B cell (primary cell): ENCODE measurements at regions not wholly inside any gene's neighbourhood (a gene's known extent, or its start where the extent isn't known, plus 50 kb on each side); places are given as distances from the start of the nearest gene placed in this dataset.

ENCODE experiments used
- ATAC-seq: fragments of 200-7000 bp; cut with Tn5 transposase; one replicate; pipeline ENCODE4 v1.10.0; 2021; ENCODE audit warnings: low read depth, mild to moderate bottlenecking, moderate number of reproducible peaks, moderate library complexity
- CTCF ChIA-PET: fragments of 350-600 bp; sonication (Branson Sonifier 250); formaldehyde crosslinking; loops from one replicate; lab custom pipeline; 2021; ENCODE audit warnings: antibody characterized with exemption, inconsistent platforms; lab: Charles Lee
- POLR2A ChIA-PET: fragments of 350-600 bp; sonication (Branson Sonifier 250); formaldehyde crosslinking; loops from one replicate; lab custom pipeline; 2021; ENCODE audit warnings: antibody characterized with exemption; lab: Charles Lee
- DNase-seq: peaks from one replicate; pipeline ENCODE4 v3.0.0; 2013
- H2AFZ ChIP-seq: 2 replicates; pipeline ENCODE4 v1.6.1; 2012; ENCODE audit warnings: mild to moderate bottlenecking, low read depth, low read length; ENCODE audit not compliant: insufficient read depth, poor library complexity, severe bottlenecking
- H3K27ac ChIP-seq, 2 donors: 1 replicate in 1 of 2; 2 replicates in 1 of 2; pipeline ENCODE4 v1.5.1; 2012 to 2013; ENCODE audit warnings: low read length in 2 of 2, mild to moderate bottlenecking in 2 of 2, moderate library complexity in 1 of 2
- H3K27me3 ChIP-seq, 4 experiments: fragments of 200-600 bp in 1 of 4; sonication (generic) in 1 of 4; replicated peaks in 1 of 4; 1 replicate in 2 of 4; 2 replicates in 2 of 4; pipeline versions ENCODE4 v1.6.1 to v1.7.0; 2013 to 2016; ENCODE audit warnings: low read length in 3 of 4, mild to moderate bottlenecking in 2 of 4, mixed read lengths in 1 of 4, moderate library complexity in 1 of 4; ENCODE audit not compliant: insufficient read depth in 4 of 4, control insufficient read depth in 3 of 4; ENCODE audit errors: control extremely low read depth in 1 of 4
- H3K36me3 ChIP-seq, 2 experiments: replicated peaks in 1 of 2; 1 replicate in 1 of 2; 2 replicates in 1 of 2; pipeline versions ENCODE4 v1.6.1 to v1.7.1; 2013; ENCODE audit warnings: low read length in 1 of 2; ENCODE audit not compliant: insufficient read depth in 2 of 2, control insufficient read depth in 1 of 2; ENCODE audit errors: control extremely low read depth in 1 of 2, extremely low read depth in 1 of 2
- H3K4me1 ChIP-seq, 2 donors: fragments of 200-600 bp in 1 of 2; sonication (generic) in 1 of 2; 1 replicate in 1 of 2; 2 replicates in 1 of 2; pipeline versions ENCODE4 v1.5.1 to v1.6.1; 2013 to 2017; ENCODE audit warnings: low read length in 2 of 2; ENCODE audit not compliant: control insufficient read depth in 2 of 2, insufficient read depth in 2 of 2
- H3K4me2 ChIP-seq: replicated peaks from 2 replicates; pipeline ENCODE3; 2012; ENCODE audit warnings: mild to moderate bottlenecking, low read depth, low read length; ENCODE audit not compliant: poor library complexity, severe bottlenecking
- H3K4me3 ChIP-seq, 5 experiments: fragments of 200-600 bp in 1 of 5; sonication (generic) in 1 of 5; 1 replicate in 3 of 5; 2 replicates in 2 of 5; pipeline versions ENCODE4 v1.5.1 to v1.7.0; 2011 to 2016; ENCODE audit warnings: low read length in 4 of 5, mild to moderate bottlenecking in 4 of 5, low read depth in 2 of 5, control low read depth in 1 of 5, moderate library complexity in 1 of 5; ENCODE audit not compliant: insufficient read depth in 1 of 5; ENCODE audit errors: control extremely low read depth in 1 of 5, extremely low read depth in 1 of 5
- H3K79me2 ChIP-seq: fragments of 200-600 bp; sonication (generic); one replicate; pipeline ENCODE4 v1.6.0; 2016; ENCODE audit warnings: low read length; ENCODE audit not compliant: control insufficient read depth, insufficient read depth
- H3K9ac ChIP-seq: fragments of 200-600 bp; sonication (generic); 2 replicates; pipeline ENCODE4 v1.6.1; 2017; ENCODE audit warnings: mild to moderate bottlenecking, low read length, moderate library complexity
- H3K9me3 ChIP-seq, 3 donors: one replicate each; pipeline versions ENCODE4 v1.6.1 to v1.7.1; 2013; ENCODE audit warnings: low read length in 2 of 3; ENCODE audit not compliant: control insufficient read depth in 2 of 3, insufficient read depth in 1 of 3; ENCODE audit errors: control extremely low read depth in 1 of 3
- H4K20me1 ChIP-seq: 2 replicates; pipeline ENCODE4 v1.6.0; 2012; ENCODE audit warnings: mild to moderate bottlenecking, low read length; ENCODE audit not compliant: insufficient read depth, control insufficient read depth, poor library complexity, severe bottlenecking
- H3K27ac Mint-ChIP-seq: one replicate; pipeline ENCODE4 v1.8.0; 2021; ENCODE audit warnings: mixed read lengths
- H3K27me3 Mint-ChIP-seq: one replicate; pipeline ENCODE4 v1.8.0; 2021; ENCODE audit warnings: mixed read lengths
- H3K4me1 Mint-ChIP-seq: one replicate; pipeline ENCODE4 v1.8.0; 2021; ENCODE audit warnings: mixed read lengths
- H3K4me3 Mint-ChIP-seq: one replicate; pipeline ENCODE4 v1.8.0; 2021; ENCODE audit warnings: mixed read lengths
- H3K9me3 Mint-ChIP-seq: one replicate; pipeline ENCODE4 v1.8.0; 2022; ENCODE audit warnings: mixed read lengths; ENCODE audit not compliant: insufficient read depth
- EZH2 ChIP-seq: IDR thresholded peaks from 2 replicates; pipeline ENCODE4 v1.6.1; 2012; ENCODE audit warnings: borderline replicate concordance, low read depth, mild to moderate bottlenecking, moderate library complexity, low read length; ENCODE audit not compliant: insufficient read depth, poor library complexity, severe bottlenecking
- WGBS: methylation state at CpG from one replicate; pipeline ENCODE4 v1.1.5; 2013; ENCODE audit warnings: missing lambda C conversion rate; ENCODE audit not compliant: insufficient coverage; 5-methylcytosine and 5-hydroxymethylcytosine counted together
- intact Hi-C: fragments of 100-400 bp; cut with micrococcal nuclease; formaldehyde crosslinking; loops from one replicate; pipeline ENCODE4 v1.10.0; 2022
- TF ChIP-seq, protein P1 (sequence below): fragments of 200-600 bp; IDR thresholded peaks from one replicate; pipeline ENCODE4 v1.8.0; 2022; ENCODE audit warnings: antibody characterized with exemption, mild to moderate bottlenecking

- H3K4me1 ChIP-seq: no peaks in the 10 kb centered on the region
- intact Hi-C loops: no loop called here
- no peaks in the 10 kb centered on the region for H4K20me1 ChIP-seq
- TF ChIP-seq, protein P1, sequence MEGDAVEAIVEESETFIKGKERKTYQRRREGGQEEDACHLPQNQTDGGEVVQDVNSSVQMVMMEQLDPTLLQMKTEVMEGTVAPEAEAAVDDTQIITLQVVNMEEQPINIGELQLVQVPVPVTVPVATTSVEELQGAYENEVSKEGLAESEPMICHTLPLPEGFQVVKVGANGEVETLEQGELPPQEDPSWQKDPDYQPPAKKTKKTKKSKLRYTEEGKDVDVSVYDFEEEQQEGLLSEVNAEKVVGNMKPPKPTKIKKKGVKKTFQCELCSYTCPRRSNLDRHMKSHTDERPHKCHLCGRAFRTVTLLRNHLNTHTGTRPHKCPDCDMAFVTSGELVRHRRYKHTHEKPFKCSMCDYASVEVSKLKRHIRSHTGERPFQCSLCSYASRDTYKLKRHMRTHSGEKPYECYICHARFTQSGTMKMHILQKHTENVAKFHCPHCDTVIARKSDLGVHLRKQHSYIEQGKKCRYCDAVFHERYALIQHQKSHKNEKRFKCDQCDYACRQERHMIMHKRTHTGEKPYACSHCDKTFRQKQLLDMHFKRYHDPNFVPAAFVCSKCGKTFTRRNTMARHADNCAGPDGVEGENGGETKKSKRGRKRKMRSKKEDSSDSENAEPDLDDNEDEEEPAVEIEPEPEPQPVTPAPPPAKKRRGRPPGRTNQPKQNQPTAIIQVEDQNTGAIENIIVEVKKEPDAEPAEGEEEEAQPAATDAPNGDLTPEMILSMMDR: no peak
- ChIA-PET CTCF (no interaction called here), POLR2A (no interaction called here)
- ATAC-seq: no peak
- DNase-seq: no peak
- H3K27me3 ChIP-seq: no peaks in the 10 kb centered on the region
- H3K4me3 ChIP-seq: no peak overlapping the region
- no peak overlapping the region for H3K27ac ChIP-seq
- H3K27me3 Mint-ChIP-seq: peaks cover 4% of the 10 kb centered on the region
- H3K4me1 Mint-ChIP-seq: no peaks in the 10 kb centered on the region
- WGBS: no CpG with 5 or more reads among the region's 4 CpGs
- H3K9me3 Mint-ChIP-seq: no peaks in the 10 kb centered on the region
- H3K4me2 ChIP-seq: no peak overlapping the region
- H2AFZ ChIP-seq: no peak overlapping the region
- no peak overlapping the region for H3K27ac Mint-ChIP-seq
- no peak overlapping the region for H3K9ac ChIP-seq
- no peaks in the 10 kb centered on the region for H3K36me3 ChIP-seq
- H3K4me3 Mint-ChIP-seq: no peak overlapping the region
- H3K9me3 ChIP-seq: no peaks in the 10 kb centered on the region
- no peaks in the 10 kb centered on the region for H3K79me2 ChIP-seq
These were observed 55.4 kb upstream of the RELL1 start for GRCh38 chr4:37741564-37741963.

DNA sequence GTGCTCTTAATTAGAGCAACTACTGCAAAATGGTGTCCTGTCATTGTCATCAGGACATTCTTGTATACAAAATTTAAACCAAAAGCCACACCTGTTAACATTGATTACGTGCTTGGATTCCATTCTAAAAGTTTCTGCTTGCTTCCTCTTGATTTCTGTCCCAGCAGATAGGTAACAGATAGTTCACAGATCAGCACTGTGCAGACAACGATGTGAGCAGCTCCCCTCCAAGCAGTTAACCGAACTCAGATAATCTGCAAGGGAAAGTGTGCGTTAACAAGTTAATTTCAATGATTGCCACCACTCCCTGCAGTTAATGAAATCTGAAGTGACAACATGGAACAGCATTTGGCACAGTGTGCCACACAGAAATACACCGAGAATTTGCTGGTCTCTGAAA, 54.4 kb upstream of the RELL1 start:
- H3K27ac Mint-ChIP-seq: no peak overlapping the region
- WGBS: 92% methylated on average over 1 of the region's 5 CpGs
- no peak overlapping the region for H3K9ac ChIP-seq
- no peaks in the 10 kb centered on the region for H3K9me3 Mint-ChIP-seq
- no peak overlapping the region for H2AFZ ChIP-seq
- H3K4me1 ChIP-seq: peaks cover 0 to 2% of the 10 kb centered on the region in 2 donors
- peaks cover 3% of the 10 kb centered on the region for H3K4me1 Mint-ChIP-seq
- no peak overlapping the region for H3K4me3 Mint-ChIP-seq
- intact Hi-C loops: no loop called here
- no peak for DNase-seq
- H3K79me2 ChIP-seq: no peaks in the 10 kb centered on the region
- no peak overlapping the region for H3K27ac ChIP-seq
- H4K20me1 ChIP-seq: no peaks in the 10 kb centered on the region
- no peak overlapping the region for H3K4me3 ChIP-seq
- no peak for TF ChIP-seq EZH2
- TF ChIP-seq, protein P1: no peak
- ChIA-PET CTCF (no interaction called here), POLR2A (no interaction called here)
- H3K4me2 ChIP-seq: no peak overlapping the region
- peaks cover 0 to 2% (median 0%) of the 10 kb centered on the region in 4 experiments for H3K27me3 ChIP-seq
- no peaks in the 10 kb centered on the region for H3K36me3 ChIP-seq
- no peaks in the 10 kb centered on the region for H3K9me3 ChIP-seq
- ATAC-seq: no peak
- H3K27me3 Mint-ChIP-seq: peaks cover 4% of the 10 kb centered on the region
